DOHH2 (cell line): ENCODE measurements at regions not wholly inside any gene's neighbourhood (a gene's known extent, or its start where the extent isn't known, plus 50 kb on each side); places are given as distances from the start of the nearest gene placed in this dataset.

Experiments used
- CTCF ChIP-seq: fragments of 200-600 bp; sonication (generic); IDR thresholded peaks from one replicate; pipeline ENCODE4 v1.5.1; 2014; ENCODE audit warnings: antibody characterized with exemption, mild to moderate bottlenecking, low read depth, low read length; ENCODE audit not compliant: poor library complexity, severe bottlenecking
- EZH2phosphoT487 ChIP-seq: fragments of 200-600 bp; sonication (generic); IDR thresholded peaks from 2 replicates; pipeline ENCODE4 v1.6.1; 2017; ENCODE audit warnings: borderline replicate concordance, mild to moderate bottlenecking, antibody characterized with exemption, low read length, moderate library complexity, mixed read lengths

- TF ChIP-seq CTCF = no peak
- TF ChIP-seq EZH2phosphoT487 = no peak
Measured at GRCh38 chr21:25507522-25507921, 99.8 kb downstream of the MRPL39 start.
